Left lung (tissue), 4 donors: ENCODE measurements at regions not wholly inside any gene's neighbourhood (a gene's known extent, or its start where the extent isn't known, plus 50 kb on each side); places are given as distances from the start of the nearest gene placed in this dataset.
"Not testable (repeated sequence)": the region's sequence is repeated elsewhere in the genome, so short reads cannot be mapped to it uniquely, and the experiment has no call there.

Experiments used
- ATAC-seq: fragments of 200-7000 bp; cut with Tn5 transposase; one replicate; pipeline ENCODE4 v1.9.1; 2020; ENCODE audit warnings: moderate library complexity
- DNase-seq, 4 donors: peaks; one replicate each; pipeline ENCODE4 v3.0.0-alpha.2; 2013 to 2020
- H3K27ac ChIP-seq, 2 donors: fragments of 200-600 bp; sonication (generic) in 1 of 2; one replicate each; pipeline versions ENCODE4 v1.5.0 to v1.8.0; 2020 to 2021
- H3K27me3 ChIP-seq, 2 donors: fragments of 200-600 bp; sonication (generic) in 1 of 2; one replicate each; pipeline versions ENCODE4 v1.5.0 to v1.8.0; 2020 to 2021
- H3K36me3 ChIP-seq, 2 donors: fragments of 200-600 bp; sonication (generic) in 1 of 2; one replicate each; pipeline versions ENCODE4 v1.5.0 to v1.8.0; 2020 to 2021
- H3K4me1 ChIP-seq, 2 donors: fragments of 200-600 bp; one replicate each; pipeline ENCODE4 v1.8.0; 2021
- H3K4me3 ChIP-seq, 2 donors: fragments of 200-600 bp; sonication (generic) in 1 of 2; one replicate each; pipeline versions ENCODE4 v1.5.0 to v1.8.0; 2020 to 2021; ENCODE audit warnings: mild to moderate bottlenecking in 1 of 2
- H3K9me3 ChIP-seq, 2 donors: fragments of 200-600 bp; sonication (generic) in 1 of 2; one replicate each; pipeline versions ENCODE4 v1.5.0 to v1.8.0; 2020 to 2021
- CTCF ChIP-seq, 2 donors: fragments of 200-600 bp; sonication (generic) in 1 of 2; IDR thresholded peaks; one replicate each; pipeline versions ENCODE4 v1.5.0 to v1.8.0; 2021; ENCODE audit warnings: antibody characterized with exemption in 2 of 2
- intact Hi-C, 2 donors: fragments of 100-400 bp; cut with DNase I; formaldehyde crosslinking; loops; one replicate each; pipeline versions ENCODE4 v1.11.2 to v1.14.2; 2022
- donor health status: DM: no; HTN: yes; CAD: no.
- donor health status: DM: no; HTN: no; CAD: no.

GRCh38 chr10:126758867-126759266, 88.4 kb upstream of the C10orf90 start:
- no peak for DNase-seq
- TF ChIP-seq CTCF (IDR thresholded peaks at IDR 0.05), result no peak
- intact Hi-C loops, result no loop called here

GRCh38 chr10:126759531-126759930, 89.0 kb upstream of the C10orf90 start:
- Histone ChIP-seq H3K27me3 (no peaks in the 10 kb centered on the region), H3K27ac (no peak overlapping the region), H3K4me1 (no peaks in the 10 kb centered on the region), H3K9me3 (peaks cover 0 to 6% of the 10 kb centered on the region in 2 donors), H3K4me3 (no peak overlapping the region), H3K36me3 (no peaks in the 10 kb centered on the region)
- intact Hi-C loops, result no loop called here
- DNase-seq (no peak), ATAC-seq (no peak)
- TF ChIP-seq CTCF (IDR thresholded peaks at IDR 0.05), result no peak

More at GRCh38 chr10:126758867-126759266, 88.4 kb upstream of the C10orf90 start:
- Histone ChIP-seq H3K27me3 (no peaks in the 10 kb centered on the region), H3K4me3 (no peak overlapping the region), H3K4me1 (no peaks in the 10 kb centered on the region), H3K27ac (no peak overlapping the region), H3K9me3 (peaks cover 0 to 6% of the 10 kb centered on the region in 2 donors), H3K36me3 (no peaks in the 10 kb centered on the region)
- no peak for ATAC-seq

- ATAC-seq, H3K4me1 ChIP-seq, intact Hi-C loops, H3K27ac ChIP-seq, DNase-seq, H3K9me3 ChIP-seq, H3K4me3 ChIP-seq, H3K27me3 ChIP-seq, H3K36me3 ChIP-seq: not testable (repeated sequence)
Observed at GRCh38 chr10:126766646-126767045, 96.2 kb upstream of the C10orf90 start.

GRCh38 chr10:126770809-126771208, 100.3 kb upstream of the C10orf90 start:
- intact Hi-C loops, result no loop called here
- Histone ChIP-seq H3K4me3 (no peak overlapping the region), H3K36me3 (no peaks in the 10 kb centered on the region), H3K9me3 (no peaks in the 10 kb centered on the region), H3K27me3 (no peaks in the 10 kb centered on the region), H3K27ac (no peak overlapping the region), H3K4me1 (no peaks in the 10 kb centered on the region)
- ATAC-seq (no peak), DNase-seq (no peak)
- no peak for TF ChIP-seq CTCF (IDR thresholded peaks at IDR 0.05)

GRCh38 chr10:126776168-126776567, 105.7 kb upstream of the C10orf90 start:
- no peak for DNase-seq
- TF ChIP-seq CTCF (IDR thresholded peaks at IDR 0.05), result no peak

GRCh38 chr10:126777714-126778113, 107.2 kb upstream of the C10orf90 start:
- no peaks in the 10 kb centered on the region for H3K9me3 ChIP-seq
- no peaks in the 10 kb centered on the region for H3K36me3 ChIP-seq
- no peak overlapping the region for H3K4me3 ChIP-seq
- DNase-seq, result no peak
- intact Hi-C loops, result no loop called here
- no peak for TF ChIP-seq CTCF (IDR thresholded peaks at IDR 0.05)
- no peak overlapping the region for H3K27ac ChIP-seq
- no peaks in the 10 kb centered on the region for H3K27me3 ChIP-seq
- H3K4me1 ChIP-seq, result no peaks in the 10 kb centered on the region
- ATAC-seq, result no peak

More at GRCh38 chr10:126776168-126776567, 105.7 kb upstream of the C10orf90 start:
- ATAC-seq, result no peak
- H3K27me3 ChIP-seq, result no peaks in the 10 kb centered on the region
- intact Hi-C loops, result no loop called here
- no peaks in the 10 kb centered on the region for H3K4me1 ChIP-seq
- H3K27ac ChIP-seq, result no peak overlapping the region
- H3K36me3 ChIP-seq, result no peaks in the 10 kb centered on the region
- H3K9me3 ChIP-seq, result no peaks in the 10 kb centered on the region
- H3K4me3 ChIP-seq, result no peak overlapping the region
